Activated CD4-positive, alpha-beta memory T cell treated with anti-CD3 and anti-CD28 coated beads for 36 hours (primary cell): ENCODE measurements at regions not wholly inside any gene's neighbourhood (a gene's known extent, or its start where the extent isn't known, plus 50 kb on each side); places are given as distances from the start of the nearest gene placed in this dataset.
"Not testable (repeated sequence)": the region's sequence is repeated elsewhere in the genome, so short reads cannot be mapped to it uniquely, and the experiment has no call there.

Source experiments
- CTCF ChIA-PET: fragments of 350-600 bp; sonication (Branson Sonifier 250); formaldehyde crosslinking; loops from one replicate; lab custom pipeline; 2021; ENCODE audit warnings: antibody characterized with exemption, inconsistent platforms; lab: Charles Lee
- POLR2A ChIA-PET: fragments of 350-600 bp; sonication (Branson Sonifier 250); formaldehyde crosslinking; loops from one replicate; lab custom pipeline; 2021; ENCODE audit warnings: antibody characterized with exemption; lab: Charles Lee
- DNase-seq: peaks from one replicate; pipeline ENCODE4 v3.0.0-alpha.2; 2020
- H3K27ac Mint-ChIP-seq: one replicate; pipeline ENCODE4 v1.8.0; 2021; ENCODE audit warnings: mixed read lengths
- H3K27me3 Mint-ChIP-seq: one replicate; pipeline ENCODE4 v1.8.0; 2021; ENCODE audit warnings: mixed read lengths
- H3K36me3 Mint-ChIP-seq: one replicate; pipeline ENCODE4 v1.8.0; 2021; ENCODE audit warnings: mixed read lengths
- H3K4me1 Mint-ChIP-seq: one replicate; pipeline ENCODE4 v1.8.0; 2021; ENCODE audit warnings: low read depth, mixed read lengths
- H3K4me3 Mint-ChIP-seq: one replicate; pipeline ENCODE4 v1.8.0; 2021; ENCODE audit warnings: mild to moderate bottlenecking, mixed read lengths
- H3K9me3 Mint-ChIP-seq: one replicate; pipeline ENCODE4 v1.8.0; 2021; ENCODE audit warnings: mixed read lengths
- intact Hi-C: fragments of 100-400 bp; cut with micrococcal nuclease; formaldehyde crosslinking; loops from one replicate; pipeline ENCODE4 v1.15.1; 2023

DNA sequence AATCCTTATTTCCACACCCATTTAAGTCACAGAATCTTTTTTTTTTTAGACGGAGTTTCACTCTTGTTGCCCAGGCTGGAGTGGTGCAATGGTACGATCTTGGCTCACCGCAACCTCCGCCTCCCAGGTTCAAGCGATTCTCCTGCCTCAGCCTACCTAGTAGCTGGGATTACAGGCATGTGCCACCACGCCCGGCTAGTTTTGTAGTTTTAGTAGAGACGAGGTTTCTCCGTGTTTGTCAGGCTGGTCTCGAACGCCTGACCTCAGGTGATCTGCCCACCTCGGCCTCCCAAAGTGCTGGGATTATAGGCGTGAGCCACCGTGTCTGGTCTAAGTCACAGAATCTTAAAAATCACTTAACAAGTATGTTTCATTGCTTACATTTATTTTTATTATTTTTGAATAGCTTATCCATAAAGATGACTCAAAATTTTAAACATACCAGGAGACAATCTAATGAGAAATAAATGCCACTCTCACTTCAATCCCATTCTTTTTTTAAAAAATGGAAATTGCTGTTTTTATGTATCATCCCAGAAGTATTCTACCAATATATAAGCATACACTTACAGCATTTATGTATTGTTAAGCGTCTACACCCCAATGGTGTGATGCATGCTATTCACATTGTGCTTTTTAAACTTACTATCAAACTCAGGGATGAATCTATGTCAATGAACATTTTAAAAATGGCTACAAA, 338.5 kb downstream of the RFPL4B start:
- H3K9me3 Mint-ChIP-seq, DNase-seq, intact Hi-C loops, H3K27me3 Mint-ChIP-seq, H3K27ac Mint-ChIP-seq, H3K4me1 Mint-ChIP-seq, H3K4me3 Mint-ChIP-seq, CTCF ChIA-PET, H3K36me3 Mint-ChIP-seq, POLR2A ChIA-PET: not testable (repeated sequence)

DNA sequence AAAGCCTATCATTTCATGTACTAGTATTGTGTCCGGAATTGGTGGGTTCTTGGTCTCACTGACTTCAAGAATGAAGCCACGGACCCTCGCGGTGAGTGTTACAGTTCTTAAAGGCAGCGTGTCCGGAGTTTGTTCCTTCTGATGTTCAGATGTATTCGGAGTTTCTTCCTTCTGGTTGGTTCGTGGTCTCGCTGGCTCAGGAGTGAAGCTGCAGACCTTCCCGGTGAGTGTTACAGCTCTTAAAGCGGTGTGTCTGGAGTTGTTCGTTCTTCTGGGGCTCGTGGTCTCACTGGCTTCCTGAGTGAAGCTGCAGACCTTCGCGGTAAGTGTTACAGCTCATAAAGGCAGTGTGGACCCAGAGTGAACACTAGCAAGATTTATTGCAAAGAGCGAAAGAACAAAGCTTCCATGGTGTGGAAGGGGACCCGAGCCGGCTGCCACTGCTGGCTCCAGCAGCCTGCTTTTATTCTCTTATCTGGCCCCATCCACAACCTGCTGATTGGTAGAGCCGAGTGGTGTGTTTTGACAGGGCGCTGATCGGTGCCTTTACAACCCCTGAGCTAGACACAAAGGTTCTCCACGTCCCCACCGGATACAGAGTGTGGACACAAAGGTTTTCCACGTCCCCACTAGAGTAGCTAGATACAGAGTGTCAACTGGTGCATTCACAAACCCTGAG, 341.5 kb downstream of the RFPL4B start:
- intact Hi-C loops, H3K36me3 Mint-ChIP-seq, H3K4me1 Mint-ChIP-seq, H3K27me3 Mint-ChIP-seq, H3K9me3 Mint-ChIP-seq, CTCF ChIA-PET, DNase-seq, H3K27ac Mint-ChIP-seq, H3K4me3 Mint-ChIP-seq: not testable (repeated sequence)
- POLR2A ChIA-PET, result interaction anchor here (0.6 kb wide), 1 partner anchor 210 kb away, joined by 3 read pairs; no protein-coding TSS in a partner anchor

DNA sequence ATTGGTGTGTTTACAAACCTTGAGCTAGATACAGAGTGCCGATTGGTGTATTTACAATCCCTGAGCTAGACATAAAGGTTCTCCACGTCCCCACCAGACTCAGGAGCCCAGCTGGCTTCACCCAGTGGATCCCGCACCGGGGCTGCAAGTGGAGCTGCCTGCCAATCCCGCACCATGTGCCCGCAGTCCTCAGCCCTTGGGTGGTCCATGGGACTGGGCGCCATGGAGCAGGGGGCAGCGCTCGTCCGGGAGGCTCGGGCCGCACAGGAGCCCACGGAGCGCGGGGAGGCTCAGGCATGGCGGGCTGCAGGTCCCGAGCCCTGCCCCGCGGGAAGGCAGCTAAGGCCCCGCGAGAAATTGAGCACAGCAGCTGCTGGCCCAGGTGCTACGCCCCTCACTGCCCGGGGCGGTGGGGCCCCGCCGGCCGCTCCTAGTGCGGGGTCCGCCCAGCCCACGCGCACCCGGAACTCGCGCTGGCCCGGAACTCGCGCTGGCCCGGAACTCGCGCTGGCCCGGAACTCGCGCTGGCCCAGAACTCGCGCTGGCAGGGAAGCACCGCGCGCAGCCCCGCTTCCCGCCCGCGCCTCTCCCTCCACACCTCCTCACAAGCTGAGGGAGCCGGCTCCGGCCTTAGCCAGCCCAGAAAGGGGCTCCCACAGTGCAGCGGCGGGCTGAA, 342.2 kb downstream of the RFPL4B start:
- POLR2A ChIA-PET, H3K4me1 Mint-ChIP-seq, H3K4me3 Mint-ChIP-seq, DNase-seq, H3K27ac Mint-ChIP-seq, H3K9me3 Mint-ChIP-seq, H3K36me3 Mint-ChIP-seq, CTCF ChIA-PET, H3K27me3 Mint-ChIP-seq, intact Hi-C loops: not testable (repeated sequence)

DNA sequence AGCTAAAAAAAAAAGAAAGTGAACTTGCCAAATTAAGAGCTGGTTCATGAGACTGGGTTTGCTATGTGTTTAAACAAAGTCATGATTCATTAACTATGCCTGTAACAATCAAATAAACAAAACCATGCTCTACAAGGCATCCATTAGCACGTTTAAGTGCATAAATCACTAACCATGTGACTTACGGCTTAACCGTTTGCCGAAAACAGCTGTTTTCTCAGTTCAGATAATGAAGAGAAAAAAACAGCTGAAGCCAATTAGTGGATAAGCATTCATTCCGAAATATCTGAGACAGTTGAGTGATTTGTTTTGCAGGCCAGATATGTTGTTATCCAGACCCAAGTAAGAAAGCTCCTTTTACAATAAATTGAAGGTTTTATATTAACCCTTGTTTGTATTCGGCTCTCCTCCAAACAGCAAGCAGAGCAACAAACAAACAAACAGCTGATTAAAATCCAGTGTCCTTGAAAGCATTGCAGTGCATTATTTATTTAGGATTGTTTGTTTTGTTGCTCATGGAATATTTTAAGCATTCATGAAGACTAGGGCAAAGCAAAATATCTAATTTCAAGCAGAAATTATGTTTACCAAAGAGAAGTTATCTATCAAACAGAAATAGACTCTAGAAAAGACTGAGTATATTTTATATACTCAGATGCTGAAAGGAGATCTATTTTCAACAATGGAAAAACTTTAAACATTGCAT, 343.5 kb downstream of the RFPL4B start:
- ChIA-PET POLR2A (no interaction called here), CTCF (no interaction called here)
- Mint-ChIP-seq H3K9me3 (no peaks in the 10 kb centered on the region), H3K4me3 (no peak overlapping the region), H3K27ac (no peak overlapping the region), H3K4me1 (no peaks in the 10 kb centered on the region), H3K36me3 (no peaks in the 10 kb centered on the region), H3K27me3 (no peaks in the 10 kb centered on the region)
- no peak for DNase-seq
- intact Hi-C loops, result no loop called here

DNA sequence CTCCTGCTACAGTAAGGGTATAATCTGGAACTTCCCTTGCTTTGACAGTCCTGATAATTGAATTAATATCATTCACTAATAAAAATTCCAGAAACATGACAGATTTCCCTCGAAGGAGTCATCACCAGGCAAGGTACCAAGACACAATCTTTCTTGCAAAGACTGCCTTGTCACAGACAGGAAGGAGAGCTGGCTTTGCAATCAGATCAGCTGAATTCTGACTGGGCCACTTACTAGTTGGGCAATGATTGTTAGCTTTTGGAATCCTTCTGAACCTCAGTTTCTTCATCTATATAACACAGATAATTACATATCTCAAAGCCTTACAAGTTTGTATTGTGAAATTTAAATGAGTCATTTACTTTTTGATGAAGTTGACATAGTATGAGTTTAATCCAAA, 344.2 kb downstream of the RFPL4B start:
- no peaks in the 10 kb centered on the region for H3K9me3 Mint-ChIP-seq
- H3K27ac Mint-ChIP-seq, result no peak overlapping the region
- intact Hi-C loops, result no loop called here
- no peak for DNase-seq
- no peaks in the 10 kb centered on the region for H3K27me3 Mint-ChIP-seq
- no peaks in the 10 kb centered on the region for H3K36me3 Mint-ChIP-seq
- no peaks in the 10 kb centered on the region for H3K4me1 Mint-ChIP-seq
- ChIA-PET CTCF (no interaction called here), POLR2A (no interaction called here)
- H3K4me3 Mint-ChIP-seq, result no peak overlapping the region

DNA sequence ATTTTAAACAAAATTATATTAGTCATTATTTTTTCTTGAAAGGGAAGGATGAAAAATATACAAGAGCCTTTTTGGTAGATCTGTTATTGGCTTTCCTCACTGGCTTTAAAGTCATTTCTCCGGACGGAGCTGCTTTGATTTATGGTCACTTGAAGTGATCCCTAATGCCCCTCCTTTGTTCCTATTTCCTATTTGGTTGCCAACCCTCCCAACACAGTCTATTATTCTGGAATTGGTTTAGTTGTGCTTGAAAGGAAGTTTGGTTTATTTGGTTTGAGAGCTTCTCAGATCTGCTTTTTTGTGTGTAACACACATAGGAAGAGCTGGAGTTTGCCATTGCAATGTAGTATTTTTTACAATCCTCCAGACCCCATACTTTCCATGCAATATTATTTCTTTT, 347.9 kb downstream of the RFPL4B start:
- Mint-ChIP-seq H3K4me3 (no peak overlapping the region), H3K4me1 (no peaks in the 10 kb centered on the region), H3K36me3 (no peaks in the 10 kb centered on the region), H3K9me3 (no peaks in the 10 kb centered on the region), H3K27ac (no peak overlapping the region), H3K27me3 (no peaks in the 10 kb centered on the region)
- CTCF ChIA-PET, result no interaction called here
- DNase-seq, result no peak
- POLR2A ChIA-PET, result no interaction called here
- intact Hi-C loops, result no loop called here

DNA sequence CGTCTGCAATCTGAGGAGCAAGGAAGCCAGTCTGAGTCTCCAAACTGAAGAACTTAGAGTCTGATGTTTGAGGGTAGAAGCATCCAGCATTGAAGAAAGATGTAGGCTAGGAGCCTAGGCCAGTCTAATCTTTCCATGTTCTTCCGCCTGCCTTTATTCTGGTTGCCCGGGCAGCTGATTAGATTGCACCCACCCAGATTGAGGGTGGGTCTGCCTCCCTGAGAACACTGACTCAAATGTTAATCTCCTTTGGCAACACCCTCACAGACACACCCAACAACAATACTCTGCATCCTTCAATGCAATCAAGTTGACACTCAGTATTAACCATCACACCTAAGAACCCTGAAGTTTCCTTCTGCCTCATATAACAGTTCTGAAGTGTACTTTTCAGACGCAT, 350.1 kb downstream of the RFPL4B start:
- intact Hi-C loops, result no loop called here
- H3K4me1 Mint-ChIP-seq, result no peaks in the 10 kb centered on the region
- POLR2A ChIA-PET, result no interaction called here
- H3K9me3 Mint-ChIP-seq, result no peaks in the 10 kb centered on the region
- DNase-seq, result no peak
- CTCF ChIA-PET, result no interaction called here
- H3K36me3 Mint-ChIP-seq, result no peaks in the 10 kb centered on the region
- H3K27me3 Mint-ChIP-seq, result no peaks in the 10 kb centered on the region
- no peak overlapping the region for H3K4me3 Mint-ChIP-seq
- no peak overlapping the region for H3K27ac Mint-ChIP-seq

DNA sequence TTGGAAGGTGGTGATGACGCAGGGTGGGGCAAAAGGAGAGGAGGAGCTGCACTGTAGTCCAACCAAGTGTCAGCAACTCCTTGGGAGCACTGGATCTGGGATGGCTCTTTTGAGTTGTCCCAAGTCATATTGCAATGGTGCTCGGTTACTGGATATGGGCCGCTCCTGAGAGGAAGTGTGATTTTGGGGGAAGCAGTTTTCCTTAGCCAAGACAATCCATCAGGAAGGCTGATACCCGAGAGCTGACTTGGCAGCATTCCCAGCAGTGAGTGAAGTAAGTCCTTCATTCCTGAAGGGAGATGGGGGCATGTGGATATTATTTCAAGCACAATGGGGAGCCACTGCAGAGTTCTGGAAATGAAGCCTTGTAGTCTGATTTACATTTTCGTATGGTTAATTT, 354.1 kb downstream of the RFPL4B start:
- POLR2A ChIA-PET, result no interaction called here

DNA sequence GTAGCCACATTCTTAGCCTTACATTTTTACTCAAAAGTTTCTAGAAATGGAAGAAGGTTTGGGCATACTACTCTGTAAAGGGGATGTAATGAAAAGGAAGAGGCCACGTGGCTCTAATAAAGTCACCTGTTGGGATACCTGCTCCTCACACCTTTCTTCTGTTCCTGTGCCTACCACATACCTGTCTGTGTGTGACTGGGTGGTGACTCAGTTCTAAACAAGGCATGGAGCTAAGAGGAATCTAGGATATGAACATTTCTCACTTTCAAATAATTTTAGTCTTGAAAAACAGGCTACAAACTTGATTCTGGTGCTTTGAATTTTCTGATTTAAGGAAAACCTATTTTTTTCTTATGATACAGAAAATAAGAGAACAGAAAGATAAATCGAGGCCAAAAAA, 363.6 kb downstream of the RFPL4B start:
- Mint-ChIP-seq H3K27ac (no peak overlapping the region), H3K4me3 (no peak overlapping the region), H3K27me3 (no peaks in the 10 kb centered on the region), H3K36me3 (no peaks in the 10 kb centered on the region), H3K9me3 (no peaks in the 10 kb centered on the region), H3K4me1 (no peaks in the 10 kb centered on the region)
- intact Hi-C loops, result no loop called here
- POLR2A ChIA-PET, result no interaction called here
- CTCF ChIA-PET, result no interaction called here
- DNase-seq, result no peak

More for the DNA sequence above, 354.1 kb downstream of the RFPL4B start:
- CTCF ChIA-PET, result no interaction called here
- no peak overlapping the region for H3K27ac Mint-ChIP-seq
- peaks cover 2% of the 10 kb centered on the region for H3K9me3 Mint-ChIP-seq
- DNase-seq, result no peak
- H3K4me3 Mint-ChIP-seq, result no peak overlapping the region
- no peaks in the 10 kb centered on the region for H3K36me3 Mint-ChIP-seq
- intact Hi-C loops, result no loop called here
- H3K4me1 Mint-ChIP-seq, result no peaks in the 10 kb centered on the region
- no peaks in the 10 kb centered on the region for H3K27me3 Mint-ChIP-seq

DNA sequence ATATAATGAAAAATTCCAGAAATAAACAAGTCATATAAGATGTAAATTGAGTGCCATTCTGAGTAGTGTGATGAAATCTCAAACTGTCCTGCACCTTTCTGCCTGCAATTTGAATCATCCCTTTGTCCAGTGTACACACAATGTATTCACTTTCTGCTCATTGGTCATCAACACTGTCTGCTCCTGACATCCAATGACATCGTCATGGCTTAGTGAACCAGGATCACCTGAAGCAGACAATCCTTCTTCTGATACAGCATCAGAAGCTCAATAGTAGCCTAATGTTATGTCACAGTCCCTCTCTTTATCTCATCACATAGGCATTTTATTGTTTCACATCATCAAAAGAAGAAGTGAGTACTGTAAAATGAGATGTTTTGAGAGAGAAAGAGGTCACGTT, 366.3 kb downstream of the RFPL4B start:
- POLR2A ChIA-PET, result no interaction called here

DNA sequence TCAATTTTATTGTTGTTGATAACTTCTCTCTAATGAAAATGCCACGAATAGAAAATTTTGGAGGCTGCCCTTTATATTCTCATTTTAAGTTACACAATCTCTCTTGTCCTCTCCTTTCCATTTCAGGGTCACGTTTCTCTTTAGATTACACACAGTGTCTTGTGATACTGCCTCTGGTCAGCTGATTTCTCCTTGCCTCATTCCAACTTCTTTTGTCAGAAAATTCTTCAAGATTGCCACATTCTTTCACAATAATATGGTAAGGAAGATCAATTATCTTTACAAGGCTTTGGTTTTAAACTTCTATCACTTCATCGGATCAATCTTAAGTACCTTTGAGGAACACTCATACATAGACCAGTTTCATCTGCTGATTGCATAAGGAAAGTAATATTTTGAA, 370.3 kb downstream of the RFPL4B start:
- POLR2A ChIA-PET, result no interaction called here
- DNase-seq, result no peak
- H3K4me1 Mint-ChIP-seq, result no peaks in the 10 kb centered on the region
- no peak overlapping the region for H3K27ac Mint-ChIP-seq
- H3K4me3 Mint-ChIP-seq, result no peak overlapping the region
- intact Hi-C loops, result no loop called here
- CTCF ChIA-PET, result no interaction called here
- no peaks in the 10 kb centered on the region for H3K36me3 Mint-ChIP-seq
- H3K9me3 Mint-ChIP-seq, result no peaks in the 10 kb centered on the region
- H3K27me3 Mint-ChIP-seq, result no peaks in the 10 kb centered on the region

More for the DNA sequence above, 366.3 kb downstream of the RFPL4B start:
- no peak overlapping the region for H3K27ac Mint-ChIP-seq
- H3K4me1 Mint-ChIP-seq, result no peaks in the 10 kb centered on the region
- H3K27me3 Mint-ChIP-seq, result no peaks in the 10 kb centered on the region
- no peaks in the 10 kb centered on the region for H3K36me3 Mint-ChIP-seq
- intact Hi-C loops, result no loop called here
- H3K9me3 Mint-ChIP-seq, result no peaks in the 10 kb centered on the region
- DNase-seq, result no peak
- CTCF ChIA-PET, result no interaction called here
- no peak overlapping the region for H3K4me3 Mint-ChIP-seq

DNA sequence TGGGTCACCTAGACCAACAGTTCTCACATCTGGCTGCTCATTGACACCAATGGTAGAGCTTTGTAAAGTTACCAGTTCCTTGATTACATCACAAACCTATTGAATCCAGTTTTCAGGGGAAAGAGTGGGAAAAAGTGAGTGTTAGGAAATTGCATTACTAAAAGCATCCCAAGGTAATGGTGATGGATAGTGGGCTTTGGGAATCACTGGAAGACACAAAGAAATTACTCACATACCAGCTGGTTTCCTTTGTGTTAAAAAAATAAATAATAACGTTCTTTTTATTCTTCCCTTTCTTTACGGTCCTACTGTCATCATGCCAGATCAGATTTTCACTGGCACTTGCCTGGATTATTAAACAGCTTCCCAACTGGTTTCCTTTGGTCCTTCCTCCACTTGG, 370.7 kb downstream of the RFPL4B start:
- intact Hi-C loops, result no loop called here
- ChIA-PET POLR2A (no interaction called here), CTCF (no interaction called here)
- Mint-ChIP-seq H3K27ac (no peak overlapping the region), H3K4me1 (no peaks in the 10 kb centered on the region), H3K36me3 (no peaks in the 10 kb centered on the region), H3K4me3 (no peak overlapping the region), H3K9me3 (no peaks in the 10 kb centered on the region), H3K27me3 (no peaks in the 10 kb centered on the region)
- DNase-seq, result no peak
